HG03280 (cell line): ENCODE measurements at regions not wholly inside any gene's neighbourhood (a gene's known extent, or its start where the extent isn't known, plus 50 kb on each side); places are given as distances from the start of the nearest gene placed in this dataset.

Source experiments
- ATAC-seq: cut with Tn5 transposase; IDR thresholded peaks from one replicate; pipeline ENCODE4 v1.9.1; 2021; ENCODE audit warnings: mild to moderate bottlenecking, moderate library complexity; ENCODE audit not compliant: unreplicated experiment

- ATAC-seq = no peak
These were observed 2153.2 kb upstream of the PIK3C3 start for GRCh38 chr18:39801848-39802247.

GRCh38 chr18:39801010-39801409, 2154.0 kb upstream of the PIK3C3 start:
- no peak for ATAC-seq

- no peak for ATAC-seq
These were observed 2156.0 kb upstream of the PIK3C3 start for GRCh38 chr18:39799006-39799405.

GRCh38 chr18:39796393-39796792, 2158.6 kb upstream of the PIK3C3 start:
- no peak for ATAC-seq

- ATAC-seq = no peak
These were observed 2159.7 kb upstream of the PIK3C3 start for GRCh38 chr18:39795350-39795749.

GRCh38 chr18:39793609-39794008, 2161.4 kb upstream of the PIK3C3 start:
- no peak for ATAC-seq

- no peak for ATAC-seq
These were observed 2166.7 kb upstream of the PIK3C3 start for GRCh38 chr18:39788383-39788782.

- ATAC-seq = no peak
These were observed 2168.6 kb upstream of the PIK3C3 start for GRCh38 chr18:39786477-39786876.

- no peak for ATAC-seq
These were observed 2170.5 kb upstream of the PIK3C3 start for GRCh38 chr18:39784541-39784940.

GRCh38 chr18:39781565-39781964, 2173.5 kb upstream of the PIK3C3 start:
- no peak for ATAC-seq

GRCh38 chr18:39780774-39781173, 2174.3 kb upstream of the PIK3C3 start:
- ATAC-seq = no peak

GRCh38 chr18:39779926-39780325, 2175.1 kb upstream of the PIK3C3 start:
- no peak for ATAC-seq

- ATAC-seq = no peak
These were observed 2178.3 kb upstream of the PIK3C3 start for GRCh38 chr18:39776766-39777165.

- no peak for ATAC-seq
These were observed 2180.0 kb upstream of the PIK3C3 start for GRCh38 chr18:39774957-39775598.

GRCh38 chr18:39773646-39774045, 2181.4 kb upstream of the PIK3C3 start:
- ATAC-seq = no peak

- ATAC-seq = no peak
These were observed 2182.7 kb upstream of the PIK3C3 start for GRCh38 chr18:39772155-39772919.

GRCh38 chr18:39770399-39770798, 2184.6 kb upstream of the PIK3C3 start:
- no peak for ATAC-seq

GRCh38 chr18:39764873-39765272, 2190.2 kb upstream of the PIK3C3 start:
- no peak for ATAC-seq

GRCh38 chr18:39761273-39761672, 2193.8 kb upstream of the PIK3C3 start:
- no peak for ATAC-seq

- no peak for ATAC-seq
These were observed 2194.3 kb upstream of the CELF4 start for GRCh38 chr18:39759926-39760325.

- ATAC-seq = no peak
These were observed 2187.6 kb upstream of the CELF4 start for GRCh38 chr18:39753178-39753577.

GRCh38 chr18:39752351-39752750, 2186.8 kb upstream of the CELF4 start:
- no peak for ATAC-seq

GRCh38 chr18:39751921-39752320, 2186.3 kb upstream of the CELF4 start:
- no peak for ATAC-seq
